A549 (cell line): ENCODE measurements at regions not wholly inside any gene's neighbourhood (a gene's known extent, or its start where the extent isn't known, plus 50 kb on each side); places are given as distances from the start of the nearest gene placed in this dataset.

Source experiments
- ATAC-seq, 2 experiments: fragments of 200-7000 bp in 1 of 2; fragments of >200 bp in 1 of 2; cut with Nextera tagmentation in 1 of 2; cut with Tn5 transposase in 1 of 2; 3 replicates each; pipeline versions ENCODE4 v1.8.0 to v1.9.1; 2018 to 2020; ENCODE audit warnings: mild to moderate bottlenecking in 1 of 2, moderate library complexity in 1 of 2
- CTCF ChIA-PET: fragments of 300-600 bp; sonication (Branson Sonifier 250); formaldehyde crosslinking; extraction: SDS; loops from one replicate; lab custom pipeline; 2021; ENCODE audit warnings: antibody characterized with exemption, inconsistent platforms; lab: Yijun Ruan, JAX
- POLR2A ChIA-PET: fragments of 350-600 bp; formaldehyde crosslinking; extraction: SDS; loops from one replicate; lab custom pipeline; 2021; ENCODE audit warnings: antibody characterized with exemption, inconsistent platforms; lab: Yijun Ruan, JAX
- DNase-seq, 2 experiments: peaks; one replicate each; pipeline versions ENCODE4 v3.0.0 to v3.0.0-alpha.2; 2011 to 2016; ENCODE audit warnings: low read depth in 1 of 2, low spot score in 1 of 2
- FAIRE-seq: peaks from 2 replicates; lab custom pipeline; 2011; peaks lifted over from hg19 to GRCh38; lab: Jason Lieb, UNC
- H3K27ac ChIP-seq, 2 experiments: fragments of >200 bp; sonication (Bioruptor Twin); formaldehyde crosslinking; 3 replicates each; pipeline ENCODE4 v1.5.1; 2016 to 2017
- H3K4me1 ChIP-seq: fragments of >200 bp; sonication (Bioruptor Twin); formaldehyde crosslinking; 3 replicates; pipeline ENCODE4 v1.6.1; 2016
- H3K4me2 ChIP-seq: fragments of >200 bp; sonication (Bioruptor Twin); formaldehyde crosslinking; 3 replicates; pipeline ENCODE4 v1.6.1; 2016
- H3K4me3 ChIP-seq: fragments of >200 bp; sonication (Bioruptor Twin); formaldehyde crosslinking; 3 replicates; pipeline ENCODE4 v1.5.1; 2016
- H3K9me3 ChIP-seq: fragments of >200 bp; sonication (Bioruptor Twin); formaldehyde crosslinking; 3 replicates; pipeline ENCODE4 v1.6.1; 2016
- BCL3 ChIP-seq: fragments of >200 bp; sonication (Bioruptor Twin); formaldehyde crosslinking; IDR thresholded peaks from 3 replicates; pipeline ENCODE4 v1.6.1; 2016
- CEBPB ChIP-seq, 2 experiments: fragments of >200 bp in 1 of 2; sonication (Bioruptor Twin) in 1 of 2; formaldehyde crosslinking in 1 of 2; IDR thresholded peaks; 2 replicates each; pipeline ENCODE4 v1.6.1; 2012 to 2016
- CTCF ChIP-seq: fragments of >200 bp; sonication (Bioruptor Twin); formaldehyde crosslinking; IDR thresholded peaks from 3 replicates; pipeline ENCODE4 v1.5.1; 2016
- EHF ChIP-seq: fragments of 250-450 bp; sonication (Bioruptor Pico); IDR thresholded peaks from 2 replicates; pipeline ENCODE4 v1.5.0; 2020; ENCODE audit warnings: mild to moderate bottlenecking
- ESRRA ChIP-seq: fragments of 150-350 bp; IDR thresholded peaks from 2 replicates; pipeline ENCODE4 v1.6.1; 2014; ENCODE audit warnings: mild to moderate bottlenecking, low read length, borderline replicate concordance
- FOSB ChIP-seq: fragments of 250-450 bp; sonication (Bioruptor Pico); IDR thresholded peaks from 2 replicates; pipeline ENCODE4 v1.5.0; 2020; ENCODE audit warnings: mild to moderate bottlenecking, moderate library complexity
- HMGXB4 ChIP-seq: fragments of 250-450 bp; sonication (Bioruptor Pico); IDR thresholded peaks from 2 replicates; pipeline ENCODE4 v1.5.0; 2021; ENCODE audit warnings: mild to moderate bottlenecking, moderate library complexity, borderline replicate concordance
- KDM1A ChIP-seq: fragments of 200-600 bp; sonication (generic); IDR thresholded peaks from 2 replicates; pipeline ENCODE4 v1.6.1; 2016; ENCODE audit warnings: low read depth, mild to moderate bottlenecking
- MAFK ChIP-seq: fragments of 450-650 bp; IDR thresholded peaks from 2 replicates; pipeline ENCODE4 v1.6.1; 2014; ENCODE audit not compliant: partially characterized antibody
- MYC ChIP-seq: IDR thresholded peaks from 2 replicates; pipeline ENCODE4 v1.6.1; 2012; ENCODE audit warnings: mild to moderate bottlenecking, inconsistent platforms, low read length, improper control_type of control experiment, borderline replicate concordance
- NR3C1 ChIP-seq: fragments of >200 bp; sonication (Bioruptor Twin); formaldehyde crosslinking; IDR thresholded peaks from 3 replicates; pipeline ENCODE4 v1.6.1; 2017
- PBX3 ChIP-seq: IDR thresholded peaks from 2 replicates; pipeline ENCODE4 v1.6.1; 2012
- PHF8 ChIP-seq: fragments of 200-600 bp; sonication (generic); IDR thresholded peaks from 2 replicates; pipeline ENCODE4 v1.6.1; 2016; ENCODE audit warnings: low read depth, mild to moderate bottlenecking, antibody characterized with exemption, moderate library complexity, borderline replicate concordance
- RCOR1 ChIP-seq: fragments of 150-350 bp; IDR thresholded peaks from 2 replicates; pipeline ENCODE4 v1.6.1; 2014; ENCODE audit warnings: antibody characterized with exemption, low read length, low read depth
- TFCP2L1 ChIP-seq: fragments of 250-450 bp; sonication (Bioruptor Pico); IDR thresholded peaks from 2 replicates; pipeline ENCODE4 v1.5.0; 2021; ENCODE audit warnings: mild to moderate bottlenecking
- USF2 ChIP-seq: fragments of 450-650 bp; IDR thresholded peaks from 2 replicates; pipeline ENCODE4 v1.6.1; 2014; ENCODE audit warnings: antibody characterized with exemption
- ZC3H11A ChIP-seq: fragments of 450-650 bp; IDR thresholded peaks from 2 replicates; pipeline ENCODE4 v1.6.1; 2014; ENCODE audit warnings: antibody characterized with exemption, mild to moderate bottlenecking
- ZFP36 ChIP-seq: fragments of 450-650 bp; IDR thresholded peaks from 2 replicates; pipeline ENCODE4 v1.6.1; 2014; ENCODE audit warnings: borderline replicate concordance; ENCODE audit not compliant: partially characterized antibody
- WGBS: methylation state at CpG from one replicate; pipeline ENCODE4 v1.1.6; 2017; ENCODE audit errors: missing lambda C conversion rate; 5-methylcytosine and 5-hydroxymethylcytosine counted together
- TF ChIP-seq, protein P1 (sequence below): fragments of 200-600 bp; sonication (generic); IDR thresholded peaks from 2 replicates; pipeline ENCODE4 v1.6.1; 2016; ENCODE audit warnings: antibody characterized with exemption, mild to moderate bottlenecking, moderate library complexity

DNA sequence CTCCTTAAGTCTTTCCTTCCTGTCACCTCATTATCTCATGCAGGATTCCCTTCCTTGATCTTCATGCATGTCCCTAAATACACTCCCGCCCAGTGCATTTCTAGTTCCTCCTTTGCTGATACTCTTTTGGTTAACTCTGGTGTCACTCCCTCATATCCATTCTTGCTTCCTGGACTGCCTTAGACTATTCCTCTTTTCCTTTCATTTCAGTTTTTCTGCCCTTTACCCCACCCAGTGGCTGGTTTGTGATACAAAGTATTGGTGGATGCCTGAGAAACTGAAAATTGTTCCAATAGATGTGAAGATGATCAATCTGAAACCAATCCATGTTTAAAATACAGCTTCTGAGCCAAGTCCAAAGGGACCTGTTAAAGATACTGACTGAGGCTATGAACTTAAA lies 553.8 kb upstream of the CAMK1G start:
- TF ChIP-seq PBX3 (no peak), MAFK (no peak), HMGXB4 (no peak), MYC (no peak), TFCP2L1 (CRISPR knock-in tag) (no peak), FOSB (CRISPR knock-in tag) (no peak), CEBPB (IDR thresholded peaks at IDR 0.05) (no peak), RCOR1 (no peak), ESRRA (no peak), CTCF (no peak), BCL3 (no peak), NR3C1 (no peak)
- TF ChIP-seq, protein P1, sequence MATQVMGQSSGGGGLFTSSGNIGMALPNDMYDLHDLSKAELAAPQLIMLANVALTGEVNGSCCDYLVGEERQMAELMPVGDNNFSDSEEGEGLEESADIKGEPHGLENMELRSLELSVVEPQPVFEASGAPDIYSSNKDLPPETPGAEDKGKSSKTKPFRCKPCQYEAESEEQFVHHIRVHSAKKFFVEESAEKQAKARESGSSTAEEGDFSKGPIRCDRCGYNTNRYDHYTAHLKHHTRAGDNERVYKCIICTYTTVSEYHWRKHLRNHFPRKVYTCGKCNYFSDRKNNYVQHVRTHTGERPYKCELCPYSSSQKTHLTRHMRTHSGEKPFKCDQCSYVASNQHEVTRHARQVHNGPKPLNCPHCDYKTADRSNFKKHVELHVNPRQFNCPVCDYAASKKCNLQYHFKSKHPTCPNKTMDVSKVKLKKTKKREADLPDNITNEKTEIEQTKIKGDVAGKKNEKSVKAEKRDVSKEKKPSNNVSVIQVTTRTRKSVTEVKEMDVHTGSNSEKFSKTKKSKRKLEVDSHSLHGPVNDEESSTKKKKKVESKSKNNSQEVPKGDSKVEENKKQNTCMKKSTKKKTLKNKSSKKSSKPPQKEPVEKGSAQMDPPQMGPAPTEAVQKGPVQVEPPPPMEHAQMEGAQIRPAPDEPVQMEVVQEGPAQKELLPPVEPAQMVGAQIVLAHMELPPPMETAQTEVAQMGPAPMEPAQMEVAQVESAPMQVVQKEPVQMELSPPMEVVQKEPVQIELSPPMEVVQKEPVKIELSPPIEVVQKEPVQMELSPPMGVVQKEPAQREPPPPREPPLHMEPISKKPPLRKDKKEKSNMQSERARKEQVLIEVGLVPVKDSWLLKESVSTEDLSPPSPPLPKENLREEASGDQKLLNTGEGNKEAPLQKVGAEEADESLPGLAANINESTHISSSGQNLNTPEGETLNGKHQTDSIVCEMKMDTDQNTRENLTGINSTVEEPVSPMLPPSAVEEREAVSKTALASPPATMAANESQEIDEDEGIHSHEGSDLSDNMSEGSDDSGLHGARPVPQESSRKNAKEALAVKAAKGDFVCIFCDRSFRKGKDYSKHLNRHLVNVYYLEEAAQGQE = no peak
- 44% methylated on average over 1 of the region's 1 CpG for WGBS
- ATAC-seq (no peak), FAIRE-seq (no peak), DNase-seq (no peak)
- Histone ChIP-seq H3K4me1 (no peaks in the 10 kb centered on the region), H3K9me3 (no peaks in the 10 kb centered on the region), H3K4me3 (no peak overlapping the region), H3K4me2 (no peak overlapping the region), H3K27ac (no peak overlapping the region)
- ChIA-PET CTCF (no interaction called here), POLR2A (no interaction called here)

- ATAC-seq (no peak), DNase-seq (no peak), FAIRE-seq (no peak)
- CTCF ChIA-PET = no interaction called here
- Histone ChIP-seq H3K4me1 (no peaks in the 10 kb centered on the region), H3K4me3 (no peak overlapping the region), H3K9me3 (no peaks in the 10 kb centered on the region), H3K27ac (no peak overlapping the region), H3K4me2 (no peak overlapping the region)
- POLR2A ChIA-PET = no interaction called here
- 35% methylated on average over 6 of the region's 6 CpGs for WGBS
- TF ChIP-seq, protein P1 = no peak
- TF ChIP-seq KDM1A (no peak), MYC (no peak), ZFP36 (no peak), MAFK (no peak), ZC3H11A (no peak), EHF (no peak), PHF8 (no peak), USF2 (no peak), BCL3 (no peak)
These were observed 552.9 kb upstream of the CAMK1G start for GRCh38 chr1:209030454-209031167.
